HG02973 (cell line): ENCODE measurements at regions not wholly inside any gene's neighbourhood (a gene's known extent, or its start where the extent isn't known, plus 50 kb on each side); places are given as distances from the start of the nearest gene placed in this dataset.
A peak's percentile ranks its signal among the peaks of the same experiment; 100 is the strongest.
"Not testable (repeated sequence)": the region's sequence is repeated elsewhere in the genome, so short reads cannot be mapped to it uniquely, and the experiment has no call there.

Experiments used
- ATAC-seq: cut with Tn5 transposase; IDR thresholded peaks from one replicate; pipeline ENCODE4 v1.9.1; 2021; ENCODE audit warnings: moderate library complexity; ENCODE audit not compliant: unreplicated experiment

DNA sequence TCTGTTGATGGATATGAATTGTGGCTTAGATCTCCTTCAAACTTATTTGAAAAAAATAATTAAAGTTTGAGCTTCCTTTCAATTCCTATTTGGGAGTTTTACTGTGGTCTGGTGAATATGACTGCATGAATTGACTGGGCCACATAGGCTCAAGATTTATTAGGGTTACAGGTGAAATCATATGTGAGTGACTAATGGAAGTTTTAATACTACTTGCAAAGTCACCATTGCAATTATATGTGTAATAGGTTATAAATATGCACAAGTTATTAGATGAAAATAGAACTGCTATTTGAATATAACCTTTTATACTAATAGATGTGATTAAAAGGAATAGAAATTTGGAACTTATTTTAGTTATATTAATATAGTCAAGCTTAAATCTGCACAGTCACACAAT is 712.1 kb upstream of the MMS22L start:
- ATAC-seq: no peak

DNA sequence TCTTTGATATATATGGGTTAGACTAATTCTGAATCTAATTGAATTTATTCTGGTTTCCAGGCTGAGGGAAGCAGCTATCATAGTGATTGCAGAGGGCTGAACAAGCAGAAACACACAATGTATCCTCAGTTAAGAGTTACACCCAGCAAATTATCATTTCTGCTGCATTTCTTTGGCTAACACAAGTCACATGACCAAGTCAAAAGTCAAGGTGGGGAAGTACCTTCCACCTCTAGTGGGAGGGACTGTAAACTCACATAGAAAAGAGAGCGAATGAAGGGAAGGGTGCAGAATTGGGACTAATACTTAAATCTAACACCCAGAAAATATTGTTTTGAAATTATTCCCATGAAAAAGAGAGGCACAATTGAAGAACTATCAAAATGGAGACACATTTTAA is 719.7 kb upstream of the MMS22L start:
- ATAC-seq: no peak

- ATAC-seq: no peak
These were observed 731.6 kb upstream of the MMS22L start for GRCh38 chr6:98014442-98015201.

GRCh38 chr6:98016565-98016964 is 733.5 kb upstream of the MMS22L start:
- no peak for ATAC-seq

GRCh38 chr6:98020222-98020621 is 737.2 kb upstream of the MMS22L start:
- no peak for ATAC-seq

GRCh38 chr6:98024359-98024758 is 741.3 kb upstream of the MMS22L start:
- ATAC-seq: no peak

DNA sequence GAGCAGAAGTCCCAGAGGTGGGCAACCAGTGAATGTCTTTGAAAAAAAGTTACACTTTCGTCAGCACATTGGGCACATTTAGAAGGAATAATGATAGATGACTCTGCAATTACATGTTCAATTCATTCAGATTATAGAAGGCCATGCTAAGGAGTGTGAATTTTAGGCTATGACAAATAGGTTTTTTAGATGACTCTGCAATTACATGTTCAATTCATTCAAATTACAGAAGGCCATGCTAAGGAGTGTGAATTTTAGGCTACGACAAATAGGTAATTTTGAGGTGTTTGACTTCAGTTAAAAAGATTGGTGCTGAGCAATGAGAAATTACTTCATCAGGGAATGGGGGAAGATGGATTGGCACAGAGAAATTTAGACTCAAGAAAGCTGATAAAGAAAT is 744.9 kb upstream of the MMS22L start:
- ATAC-seq: no peak

DNA sequence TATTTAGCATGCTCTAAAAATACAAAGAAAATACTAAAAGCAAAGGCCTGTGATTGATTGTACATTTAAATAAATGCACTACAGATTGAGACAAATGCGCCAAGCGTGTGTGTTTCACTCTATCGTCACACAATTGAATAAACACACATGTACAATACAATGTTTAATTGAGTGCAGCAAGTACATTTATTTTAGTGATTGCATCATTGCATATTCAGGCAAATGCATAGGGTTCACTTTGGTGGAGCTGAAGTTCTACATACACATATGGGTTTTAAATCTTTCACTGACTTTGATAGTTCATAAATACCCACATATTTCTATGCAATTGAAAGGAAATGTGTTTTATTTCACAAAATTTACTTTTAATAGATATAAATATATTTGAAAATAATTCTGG is 750.6 kb upstream of the MMS22L start:
- ATAC-seq: no peak

DNA sequence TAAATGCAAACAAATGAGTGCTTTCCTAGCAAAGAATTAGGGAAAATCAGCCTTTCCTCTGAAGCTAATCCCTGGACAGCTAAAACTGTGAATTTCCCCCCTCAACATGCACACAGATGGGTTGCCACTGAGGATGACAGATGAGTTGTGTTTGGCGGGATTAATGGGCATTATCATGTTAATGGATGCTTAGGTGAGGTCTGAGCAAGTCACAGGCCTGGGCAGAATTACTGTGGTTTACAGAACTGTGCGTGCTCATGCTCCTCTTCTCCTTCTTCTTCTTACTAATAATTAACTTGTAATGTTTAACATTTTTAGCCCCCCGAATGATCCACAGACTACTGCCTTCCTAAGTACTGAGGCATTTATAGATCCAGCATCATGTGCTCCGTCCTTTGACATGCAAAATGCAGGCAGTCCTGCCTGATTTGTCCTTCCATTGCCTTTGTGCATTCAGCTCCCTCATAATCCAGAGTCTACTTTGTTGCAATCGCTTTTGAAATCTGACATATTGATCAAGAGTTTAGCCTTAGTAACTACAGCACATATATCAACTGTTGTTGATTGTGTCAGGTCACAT is 753.4 kb upstream of the MMS22L start:
- no peak for ATAC-seq

- no peak for ATAC-seq
These were observed 754.6 kb upstream of the MMS22L start for GRCh38 chr6:98037571-98037970.

GRCh38 chr6:98039443-98039842 is 756.4 kb upstream of the MMS22L start:
- ATAC-seq: no peak

DNA sequence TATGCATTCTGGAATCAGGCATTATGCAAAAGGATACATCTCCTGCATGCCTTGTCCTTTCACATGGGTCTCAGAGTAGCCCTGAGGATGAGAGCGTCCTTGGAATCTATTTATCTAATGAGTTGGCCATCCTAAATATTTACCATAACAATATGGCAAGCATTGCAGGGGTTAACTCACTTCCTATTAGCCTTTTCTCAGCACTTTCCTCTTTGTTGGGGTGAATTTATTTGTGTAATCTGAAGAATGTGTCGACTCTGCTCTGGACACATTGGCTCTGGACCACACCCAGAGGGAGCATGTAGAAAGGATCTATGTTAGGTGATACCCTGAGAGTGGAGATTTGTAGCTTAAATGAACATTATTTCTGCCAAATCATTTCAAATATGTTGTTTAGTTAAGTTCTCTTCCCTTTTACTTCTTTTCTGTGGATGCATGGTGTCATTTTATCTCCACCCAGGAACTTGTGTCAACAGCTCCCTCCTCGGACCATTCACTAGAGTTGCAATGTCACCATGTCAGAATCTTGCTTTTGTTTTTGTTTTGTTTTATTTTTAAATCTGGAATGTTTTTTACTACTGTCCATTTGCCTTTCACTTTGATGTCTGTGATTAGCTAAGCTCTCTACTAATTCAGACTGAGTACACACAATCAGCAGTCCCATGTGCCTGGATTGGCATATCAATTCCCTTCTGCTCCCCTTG is 757.0 kb upstream of the MMS22L start:
- no peak for ATAC-seq

- no peak for ATAC-seq
These were observed 758.0 kb upstream of the MMS22L start for GRCh38 chr6:98041056-98041455.

DNA sequence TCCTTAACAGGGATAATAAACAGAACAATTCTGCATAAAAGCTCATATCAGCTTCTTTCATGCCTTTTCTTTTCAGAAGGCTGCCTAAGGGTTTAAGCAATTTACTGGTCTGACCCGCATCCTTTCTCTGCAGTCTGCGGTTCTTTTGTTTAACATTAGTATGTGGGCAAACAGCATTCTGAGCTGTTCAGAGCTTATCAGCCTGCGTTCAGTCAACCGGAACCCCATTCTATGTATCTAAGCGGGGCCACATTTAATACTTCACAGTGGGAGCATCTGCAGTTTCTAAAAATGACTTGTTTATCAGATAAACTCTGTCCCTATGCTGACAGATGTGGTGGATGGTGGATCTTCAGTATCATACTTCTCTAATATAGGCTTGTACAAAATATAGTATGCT is 758.9 kb upstream of the MMS22L start:
- ATAC-seq: no peak

GRCh38 chr6:98044151-98044561 is 761.1 kb upstream of the MMS22L start:
- no peak for ATAC-seq

GRCh38 chr6:98044791-98045470 is 761.9 kb upstream of the MMS22L start:
- ATAC-seq: no peak

- no peak for ATAC-seq
These were observed 764.1 kb upstream of the MMS22L start for GRCh38 chr6:98047164-98047563.

DNA sequence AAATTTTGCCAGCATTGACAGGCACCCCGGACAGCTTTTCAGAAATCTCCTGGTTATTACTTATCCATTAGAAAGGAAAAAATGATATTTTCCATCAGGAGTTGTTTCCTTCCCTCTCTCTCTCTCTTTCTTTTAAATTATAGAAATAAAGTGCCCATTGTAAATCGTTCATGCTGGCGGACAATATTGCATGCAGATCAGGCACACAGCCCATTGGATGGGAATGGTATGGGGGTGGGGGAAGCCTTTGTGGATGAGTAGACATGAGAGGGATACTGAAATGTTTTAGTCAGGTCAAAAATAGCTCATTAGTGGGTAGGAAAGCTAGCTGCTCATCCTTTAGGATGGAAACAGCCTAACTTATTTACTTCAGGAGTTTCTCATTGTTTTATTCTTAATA is 764.9 kb upstream of the MMS22L start:
- ATAC-seq: no peak

- peak; percentile 55 for ATAC-seq
These were observed 771.4 kb upstream of the MMS22L start for GRCh38 chr6:98054453-98054852.

DNA sequence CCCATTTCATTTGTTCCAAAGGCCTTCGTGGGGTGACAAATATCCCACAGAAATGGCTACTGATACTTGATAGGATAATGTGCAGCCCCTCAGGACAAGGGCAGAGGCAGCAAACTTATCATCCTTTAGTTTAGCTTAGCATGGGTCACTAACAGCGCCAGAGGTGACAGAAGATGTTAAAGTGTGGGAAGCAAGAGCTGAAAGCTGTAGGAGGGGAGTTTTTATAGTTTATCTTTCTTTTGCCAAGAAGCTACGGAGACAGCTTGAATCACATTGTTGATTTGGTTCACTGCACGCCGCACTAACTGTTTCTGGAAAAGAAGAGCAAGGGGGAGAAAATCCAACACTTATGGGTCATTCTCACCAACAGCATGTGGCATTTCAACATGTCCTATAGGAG is 773.9 kb upstream of the MMS22L start:
- ATAC-seq: no peak

DNA sequence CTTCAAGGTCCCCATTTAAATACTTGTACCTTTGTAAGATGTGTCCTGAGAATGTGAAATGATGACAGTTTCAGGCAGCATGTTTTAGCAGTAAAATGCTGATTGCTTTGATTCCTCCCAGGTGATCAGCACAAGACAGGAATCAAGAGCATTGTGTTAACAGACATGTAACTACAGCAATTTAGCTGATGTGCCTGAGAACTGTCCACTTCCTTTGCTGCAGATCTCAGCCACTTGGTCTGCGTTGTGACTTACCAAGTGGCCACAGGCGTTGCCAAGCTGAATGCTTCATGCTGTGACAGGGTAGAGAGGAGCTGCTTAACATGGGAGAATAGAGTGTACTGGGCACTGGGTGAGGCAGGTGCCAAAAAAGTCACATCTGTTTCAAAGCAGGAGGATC is 767.0 kb upstream of the POU3F2 start:
- no peak for ATAC-seq

DNA sequence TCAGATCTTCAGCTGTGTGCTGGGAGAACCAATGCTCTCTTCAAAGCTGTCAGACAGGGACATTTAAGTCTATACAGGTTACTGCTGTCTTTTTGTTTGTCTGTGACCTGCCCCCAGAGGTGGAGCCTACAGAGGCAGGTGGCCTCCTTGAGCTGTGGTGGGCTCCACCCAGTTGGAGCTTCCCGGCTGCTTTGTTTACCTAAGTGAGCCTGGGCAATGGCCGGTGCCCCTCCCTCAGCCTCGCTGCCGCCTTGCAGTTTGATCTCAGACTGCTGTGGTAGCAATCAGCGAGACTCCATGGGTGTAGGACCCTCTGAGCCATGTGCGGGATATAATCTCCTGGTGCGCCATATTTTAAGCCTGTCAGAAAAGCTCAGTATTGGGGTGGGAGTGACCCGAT is 745.8 kb upstream of the POU3F2 start:
- not testable (repeated sequence) for ATAC-seq
